NCI-H2227 (cell line): ENCODE measurements at regions not wholly inside any gene's neighbourhood (a gene's known extent, or its start where the extent isn't known, plus 50 kb on each side); places are given as distances from the start of the nearest gene placed in this dataset.
A peak's percentile ranks its signal among the peaks of the same experiment; 100 is the strongest.

ENCODE experiments used
- DNase-seq: peaks from one replicate; lab custom pipeline; 2025; ENCODE audit not compliant: unreplicated experiment; lab: John Stamatoyannopoulos, UW

DNA sequence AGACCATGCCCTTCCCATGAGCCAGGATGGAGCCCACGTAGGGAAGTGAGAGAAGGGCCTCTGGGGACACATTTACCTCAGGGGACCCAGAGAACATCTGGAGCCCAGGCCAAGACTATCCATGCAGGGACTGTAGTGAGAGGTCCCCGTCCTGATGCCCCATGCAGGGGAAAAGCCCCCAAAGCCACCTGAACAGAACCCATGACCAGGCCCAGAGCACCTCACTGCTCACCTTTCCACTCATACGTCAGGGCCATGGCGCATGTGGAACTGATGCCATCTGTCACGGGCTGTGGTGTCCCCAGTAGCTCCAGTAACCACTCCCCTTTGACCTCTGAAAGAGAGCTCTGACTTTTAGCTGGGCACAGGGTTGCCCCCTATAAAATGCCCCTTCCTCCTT is 106.5 kb upstream of the TEX51 start:
- DNase-seq, result no peak

DNA sequence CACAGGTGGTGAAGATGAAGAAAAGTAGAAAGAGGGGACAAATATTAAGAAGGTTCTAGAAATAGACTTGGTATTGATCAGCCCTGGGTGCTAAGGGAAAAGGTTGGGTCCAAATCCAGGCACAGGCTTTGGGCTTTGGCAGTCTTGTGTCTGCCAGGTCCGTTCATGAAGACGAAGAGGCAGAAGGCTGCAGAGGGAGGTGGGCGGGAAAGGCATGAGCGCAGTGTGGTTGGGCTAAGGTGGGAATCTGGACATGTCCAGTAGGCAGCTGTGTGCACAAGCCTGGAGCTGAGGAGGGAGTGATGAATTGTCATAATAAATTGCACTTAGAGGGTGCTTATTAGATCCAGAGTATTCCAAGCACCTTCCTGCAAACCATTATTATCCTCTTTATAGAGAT is 105.7 kb upstream of the TEX51 start:
- DNase-seq, result peak; percentile 24

- DNase-seq, result no peak
These were observed 104.6 kb upstream of the TEX51 start for GRCh38 chr2:126793885-126794613.

- DNase-seq, result no peak
These were observed 103.0 kb upstream of the TEX51 start for GRCh38 chr2:126795656-126796055.

DNA sequence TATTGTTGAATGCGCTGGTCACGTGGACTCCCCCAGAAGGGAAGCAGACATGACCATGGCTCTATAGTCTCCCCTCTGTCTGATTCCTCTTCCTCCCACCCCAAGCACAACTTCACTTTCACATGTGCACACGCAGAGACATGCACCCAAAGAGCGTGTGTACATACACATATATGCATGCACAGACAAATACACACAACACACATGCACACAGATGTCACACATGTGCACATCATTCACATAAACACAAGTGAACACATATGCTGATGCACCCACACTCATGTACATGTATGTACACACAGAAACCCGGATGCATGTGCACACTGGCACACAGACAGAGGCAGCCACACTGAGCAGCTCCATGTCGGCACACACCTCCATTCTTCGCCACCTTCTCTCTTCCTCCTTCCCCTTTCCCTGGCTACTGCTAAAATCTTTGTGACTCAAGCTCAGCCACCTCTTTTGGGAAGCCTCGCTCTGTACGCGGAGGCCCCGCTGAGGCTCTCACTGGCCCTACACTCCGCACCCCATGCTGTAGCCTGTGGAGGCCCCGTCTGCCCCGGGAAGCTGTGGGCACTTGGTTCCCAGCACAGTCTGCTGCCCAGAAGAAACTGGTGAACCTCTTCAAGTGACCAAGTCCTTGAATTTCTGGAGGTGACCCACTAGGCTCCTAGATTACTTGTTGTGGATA is 101.6 kb upstream of the TEX51 start:
- DNase-seq, result no peak

GRCh38 chr2:126797622-126798275 is 100.9 kb upstream of the TEX51 start:
- DNase-seq, result no peak

DNA sequence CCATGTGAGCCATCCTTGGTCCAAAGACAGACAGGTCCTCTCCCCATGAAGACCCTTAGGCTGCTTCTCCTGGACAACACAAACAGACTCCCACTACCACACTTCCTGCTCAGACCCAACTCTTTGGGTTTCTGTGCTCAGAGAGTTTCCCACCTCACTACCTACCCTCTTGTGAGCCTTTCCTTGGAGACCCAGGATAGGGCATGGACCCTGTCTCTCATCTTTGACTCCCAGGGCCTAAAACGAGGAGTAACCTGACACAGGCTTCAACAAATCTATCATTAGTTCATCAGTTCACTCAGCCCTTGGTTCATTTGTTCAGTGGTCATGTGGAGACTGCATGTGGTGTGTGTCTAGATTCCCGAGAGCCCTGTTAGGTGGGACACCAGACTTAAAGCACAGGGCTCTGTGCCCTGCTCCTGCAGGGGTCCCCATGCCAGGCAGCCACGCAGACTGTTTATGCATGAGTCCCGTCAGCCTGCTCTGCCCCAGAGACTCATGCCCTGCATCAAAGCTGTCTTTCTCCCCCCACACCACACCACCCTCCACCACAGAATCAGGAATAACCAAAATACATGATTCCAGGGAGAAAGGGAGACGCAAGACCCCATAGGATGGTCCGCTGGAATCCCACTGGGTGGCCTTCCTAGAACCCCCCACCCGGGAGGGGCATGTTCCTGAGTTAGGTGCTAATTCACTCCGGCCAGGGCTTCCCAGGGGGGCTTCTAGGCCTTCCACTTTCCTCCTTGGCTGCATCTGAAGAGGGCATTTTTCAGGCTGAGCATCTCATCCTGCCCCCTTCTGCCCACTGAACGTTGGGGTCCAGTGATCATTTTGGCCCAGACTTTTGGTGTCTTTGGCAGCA is 100.2 kb upstream of the TEX51 start:
- no peak for DNase-seq

- DNase-seq, result no peak
These were observed 99.4 kb upstream of the TEX51 start for GRCh38 chr2:126799301-126799700.

- no peak for DNase-seq
These were observed 97.2 kb upstream of the TEX51 start for GRCh38 chr2:126801473-126801872.

- DNase-seq, result no peak
These were observed 96.4 kb upstream of the TEX51 start for GRCh38 chr2:126802316-126802715.

- no peak for DNase-seq
These were observed 95.8 kb upstream of the TEX51 start for GRCh38 chr2:126802774-126803433.

- DNase-seq, result no peak
These were observed 95.3 kb upstream of the TEX51 start for GRCh38 chr2:126803434-126803775.

DNA sequence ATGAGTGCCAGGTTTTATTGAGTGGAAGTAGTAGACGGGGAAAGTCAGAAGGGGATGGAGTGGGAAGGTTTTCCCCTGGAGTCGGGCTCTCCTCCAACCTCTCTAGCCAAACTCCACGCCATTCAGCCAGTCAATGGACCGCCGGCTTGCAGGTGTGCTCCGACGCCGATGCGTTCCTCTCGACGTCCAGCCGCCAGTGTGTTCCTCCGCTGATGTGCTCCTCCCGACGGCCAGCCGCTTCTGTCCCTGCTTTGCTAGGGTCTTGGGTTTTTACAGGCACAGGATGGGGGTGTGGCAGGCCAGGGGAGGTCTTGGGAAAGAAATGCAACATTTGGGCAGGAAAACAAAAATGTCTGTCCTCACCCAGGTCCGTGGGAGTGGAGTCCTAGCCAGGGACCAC is 94.3 kb upstream of the TEX51 start:
- DNase-seq, result no peak

- no peak for DNase-seq
These were observed 89.8 kb upstream of the TEX51 start for GRCh38 chr2:126808929-126809328.

- DNase-seq, result no peak
These were observed 89.3 kb upstream of the TEX51 start for GRCh38 chr2:126809340-126809739.

DNA sequence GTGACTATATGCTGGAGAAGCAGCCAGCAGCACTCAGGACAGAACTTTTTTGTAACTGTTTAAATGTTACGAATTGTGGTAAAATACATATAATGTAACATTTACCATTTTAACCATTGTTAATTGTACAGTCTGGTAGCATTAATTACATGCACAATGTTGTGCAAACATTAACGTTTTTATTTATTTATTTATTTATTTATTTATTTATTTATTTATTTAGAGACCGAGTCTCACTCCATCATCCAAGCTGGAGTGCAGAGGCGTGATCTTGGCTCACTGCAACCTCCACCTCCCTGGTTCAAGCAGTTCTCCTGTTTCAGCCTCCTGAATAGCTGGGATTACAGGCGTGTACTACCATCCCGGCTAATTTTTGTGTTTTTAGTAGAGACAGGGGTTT is 88.7 kb upstream of the TEX51 start:
- DNase-seq, result no peak

DNA sequence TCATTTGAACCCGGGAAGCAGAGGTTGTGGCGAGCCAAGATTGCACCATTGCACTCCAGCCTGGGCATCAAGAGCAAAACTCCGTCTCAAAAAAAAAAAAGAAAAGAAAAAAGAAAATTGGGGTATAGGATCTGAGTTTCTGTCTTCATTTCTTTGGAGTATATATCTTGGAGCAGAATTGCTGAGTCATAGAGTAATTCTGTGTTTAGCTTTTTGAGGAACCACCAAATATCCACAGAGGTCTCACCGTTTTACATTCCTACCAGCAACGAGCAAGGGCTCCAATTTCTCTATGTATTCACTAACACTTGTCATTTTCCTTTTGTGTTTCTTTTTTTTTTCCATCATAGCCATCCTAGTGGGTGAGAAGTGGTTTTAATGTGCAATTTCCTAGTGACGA is 87.6 kb upstream of the TEX51 start:
- DNase-seq, result no peak

GRCh38 chr2:126817172-126817571 is 81.5 kb upstream of the TEX51 start:
- DNase-seq, result no peak

DNA sequence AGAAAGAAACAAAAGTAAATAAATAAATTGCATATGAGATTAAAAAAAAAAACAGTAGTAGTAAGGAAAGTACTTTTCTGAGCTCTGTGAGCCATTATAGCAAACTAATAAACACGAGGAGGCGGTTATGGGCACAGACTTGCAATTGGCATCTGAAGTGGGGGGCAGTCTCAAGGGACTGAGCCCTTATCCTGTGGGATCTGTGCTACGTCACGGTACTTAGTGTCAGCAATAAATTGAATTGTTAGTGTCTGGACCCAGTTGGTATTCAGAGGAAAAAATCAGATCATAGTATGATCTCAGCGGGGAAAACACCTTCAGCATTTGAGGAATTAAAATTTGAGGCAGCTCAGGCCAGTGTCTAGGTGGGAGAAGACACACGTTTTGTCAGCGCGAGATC is 76.6 kb upstream of the TEX51 start:
- no peak for DNase-seq

DNA sequence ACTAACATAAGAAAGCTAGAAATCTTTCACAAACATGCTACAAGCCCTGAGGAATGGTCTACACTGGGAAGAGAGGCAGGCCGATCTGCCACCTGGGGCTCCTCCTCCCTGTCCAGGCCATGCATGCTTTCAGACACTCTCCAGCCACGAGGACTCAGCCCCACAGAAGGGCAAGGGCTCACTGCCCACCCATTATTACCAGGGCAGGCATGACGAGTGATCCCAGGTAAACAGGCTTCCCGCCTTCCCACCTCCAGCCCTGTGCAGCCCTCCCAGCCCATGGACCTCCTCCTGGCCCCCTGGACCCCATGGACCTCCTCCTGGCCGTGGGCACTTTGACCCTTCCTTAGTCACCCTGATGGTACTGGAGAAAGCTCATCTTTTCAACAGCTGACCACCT is 75.8 kb upstream of the TEX51 start:
- no peak for DNase-seq

DNA sequence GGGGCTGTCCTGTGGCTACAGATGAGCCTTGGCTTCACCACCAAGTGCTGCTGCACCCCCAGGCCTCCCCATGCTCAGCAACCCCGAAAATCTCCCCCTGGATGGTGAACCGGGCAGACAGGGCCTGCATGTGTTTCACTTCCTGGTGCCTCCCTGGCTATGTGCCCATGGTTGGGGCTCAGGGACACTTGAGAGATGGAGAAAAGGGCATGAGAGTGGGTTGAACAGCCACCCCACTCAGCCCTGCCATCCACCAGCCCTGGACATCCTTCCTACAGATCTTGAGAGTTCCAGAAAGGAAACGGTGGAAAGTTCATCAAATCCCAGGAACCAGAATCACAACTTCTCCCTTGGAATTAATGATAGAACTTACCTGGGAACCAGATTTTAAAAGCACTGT is 74.7 kb upstream of the TEX51 start:
- no peak for DNase-seq
